GM12873 (cell line): ENCODE measurements at regions not wholly inside any gene's neighbourhood (a gene's known extent, or its start where the extent isn't known, plus 50 kb on each side); places are given as distances from the start of the nearest gene placed in this dataset.

Experiments
- CTCF ChIP-seq: IDR thresholded peaks from 2 replicates; pipeline ENCODE4 v1.5.1; 2012; ENCODE audit warnings: low read depth, mild to moderate bottlenecking, moderate library complexity, low read length, control low read depth; ENCODE audit not compliant: insufficient read depth; ENCODE audit errors: missing control alignments

DNA sequence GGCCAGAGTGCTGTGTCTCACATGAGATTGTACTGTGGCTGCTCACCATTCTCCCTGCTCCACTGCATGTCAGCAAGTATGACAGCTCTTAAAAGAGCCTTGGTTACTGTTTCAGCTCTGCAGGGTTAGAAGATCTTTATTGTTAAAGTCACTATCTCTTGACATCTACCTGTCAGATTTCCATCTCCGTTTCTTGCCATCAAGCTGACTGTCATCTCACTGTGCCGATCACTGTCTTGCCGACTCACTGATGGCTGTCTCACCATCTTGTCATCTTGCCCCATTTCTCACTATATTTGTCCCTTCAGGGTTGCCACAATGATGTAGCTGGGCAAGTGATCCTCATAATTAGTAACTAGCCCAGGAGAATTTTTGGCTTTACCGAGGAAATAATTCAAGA is 800.9 kb upstream of the CDH7 start:
- no peak for TF ChIP-seq CTCF

GRCh38 chr18:64936671-64937070 is 787.8 kb upstream of the LINC00305 start:
- no peak for TF ChIP-seq CTCF

DNA sequence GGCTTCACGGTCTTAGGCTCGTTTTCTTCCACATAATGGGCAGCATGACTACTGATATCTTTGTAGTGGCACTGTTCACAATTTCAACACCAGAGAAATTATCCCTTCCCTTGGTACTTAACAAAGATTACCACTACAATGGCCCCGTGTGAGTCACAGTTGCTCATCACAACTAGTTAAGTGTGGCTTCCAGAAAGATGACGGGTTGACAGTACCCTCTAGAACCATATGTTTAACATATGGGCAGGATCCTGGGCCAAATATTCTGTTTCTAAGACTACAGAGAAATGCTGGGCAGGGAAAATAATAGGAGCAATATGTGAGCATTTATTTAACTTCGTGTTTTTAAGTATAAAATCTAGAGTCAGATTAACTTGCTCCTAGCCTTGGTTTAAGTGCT is 780.1 kb upstream of the LINC00305 start:
- no peak for TF ChIP-seq CTCF

DNA sequence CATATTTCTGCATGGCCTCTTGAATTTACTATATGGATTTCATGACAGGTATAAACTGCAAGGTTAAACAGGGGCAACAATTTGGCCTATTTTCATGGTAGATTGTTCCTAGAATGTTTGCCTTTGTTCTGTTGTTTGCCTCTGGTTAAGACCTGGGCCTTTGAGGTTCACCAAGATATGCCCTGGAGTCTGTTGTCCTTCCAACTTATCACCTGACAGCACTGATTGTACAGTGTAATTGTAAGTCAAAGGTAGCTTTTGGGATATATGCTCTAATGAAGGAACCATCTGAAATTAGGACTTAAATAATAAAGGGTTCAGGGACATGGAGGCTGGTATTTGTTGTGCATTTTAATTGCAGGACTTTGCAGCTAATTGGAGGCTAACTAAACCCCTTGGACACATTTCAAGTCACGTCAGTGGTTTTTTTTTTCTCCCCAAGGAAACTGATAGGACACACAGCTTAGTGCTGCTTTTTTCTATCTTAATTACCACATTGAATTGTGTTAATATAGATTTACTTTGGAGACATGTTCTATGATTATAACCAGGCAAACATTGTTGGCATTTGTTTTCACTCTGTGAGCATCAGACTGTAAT is 771.2 kb upstream of the LINC00305 start:
- TF ChIP-seq CTCF = no peak

- TF ChIP-seq CTCF = no peak
Measured at GRCh38 chr18:64918851-64919250, 770.0 kb upstream of the LINC00305 start.

DNA sequence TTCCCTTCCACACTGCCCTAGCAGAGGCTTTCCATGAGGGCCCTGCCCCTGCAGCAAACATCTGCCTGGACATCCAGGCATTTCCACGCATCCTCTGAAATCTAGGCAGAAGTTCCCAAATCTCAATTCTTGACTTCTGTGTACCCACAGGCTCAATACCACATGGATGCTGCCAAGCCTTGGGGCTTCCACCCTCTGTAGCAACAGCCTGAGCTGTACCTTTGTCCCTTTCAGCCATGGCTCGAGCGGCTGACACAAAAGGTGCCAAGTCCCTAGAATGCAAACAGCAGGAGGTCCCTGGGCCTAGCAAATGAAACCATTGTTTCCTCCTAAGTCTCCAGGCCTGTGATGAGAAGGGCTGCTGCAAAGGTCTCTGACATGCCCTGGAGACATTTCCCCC is 744.5 kb upstream of the LINC00305 start:
- TF ChIP-seq CTCF = no peak

DNA sequence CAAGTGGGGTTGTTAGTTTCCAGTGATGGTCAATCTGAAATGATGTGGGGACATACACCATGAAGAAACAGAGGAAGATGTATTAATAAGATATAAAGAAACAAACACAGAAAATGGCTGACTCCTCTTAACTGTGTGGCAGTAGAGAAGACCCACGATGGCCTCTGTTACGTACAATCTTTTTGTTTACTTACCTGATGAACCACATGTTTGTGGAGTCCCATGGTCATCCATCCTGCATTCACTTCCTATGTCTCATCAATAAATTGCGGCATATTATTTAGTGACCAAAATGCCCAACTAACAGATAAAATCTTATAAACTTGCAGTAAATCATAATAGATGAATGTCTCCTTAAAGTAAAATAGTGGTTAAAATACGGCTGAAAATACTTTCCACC is 740.1 kb upstream of the LINC00305 start:
- TF ChIP-seq CTCF = no peak

GRCh38 chr18:64886995-64887394 is 738.1 kb upstream of the LINC00305 start:
- no peak for TF ChIP-seq CTCF
